Keratinocyte (primary cell): ENCODE measurements at regions not wholly inside any gene's neighbourhood (a gene's known extent, or its start where the extent isn't known, plus 50 kb on each side); places are given as distances from the start of the nearest gene placed in this dataset.

ENCODE experiments used
- EZH2 ChIP-seq: IDR thresholded peaks from one replicate; pipeline ENCODE4 v1.6.1; 2012; ENCODE audit warnings: inconsistent platforms, mild to moderate bottlenecking, low read length, moderate library complexity
- TF ChIP-seq, protein P1 (sequence below), 3 experiments: IDR thresholded peaks in 1 of 3; conservative IDR thresholded peaks in 1 of 3; optimal IDR thresholded peaks in 1 of 3; 2 replicates in 2 of 3; 3 replicates in 1 of 3; pipeline versions ENCODE3 to v1.5.1; 2011; ENCODE audit warnings: low read length in 3 of 3, mild to moderate bottlenecking in 3 of 3, moderate library complexity in 2 of 3, control low read depth in 1 of 3, inconsistent platforms in 1 of 3; ENCODE audit not compliant: insufficient read depth in 2 of 3; ENCODE audit errors: extremely low read depth in 1 of 3

DNA sequence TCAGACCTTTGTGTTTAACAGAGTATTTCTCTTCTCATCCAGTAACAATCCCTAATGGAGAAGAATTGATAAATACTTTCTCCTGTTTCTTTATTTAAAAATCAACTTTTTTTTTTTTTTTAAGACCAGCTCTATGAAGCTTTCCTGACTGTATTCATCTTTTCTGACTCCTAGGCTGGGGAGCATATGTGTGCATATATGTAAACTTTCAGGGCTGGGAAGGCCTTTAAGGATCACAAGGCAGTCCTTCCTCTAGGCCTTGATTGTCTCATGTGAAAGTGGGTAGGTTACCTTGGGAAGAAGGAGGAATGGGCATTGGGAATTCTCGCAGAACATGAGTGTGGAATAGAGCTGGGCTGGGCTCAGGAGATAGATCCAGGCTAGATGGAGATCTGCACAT lies 292.9 kb upstream of the SALL1 start:
- TF ChIP-seq, protein P1, sequence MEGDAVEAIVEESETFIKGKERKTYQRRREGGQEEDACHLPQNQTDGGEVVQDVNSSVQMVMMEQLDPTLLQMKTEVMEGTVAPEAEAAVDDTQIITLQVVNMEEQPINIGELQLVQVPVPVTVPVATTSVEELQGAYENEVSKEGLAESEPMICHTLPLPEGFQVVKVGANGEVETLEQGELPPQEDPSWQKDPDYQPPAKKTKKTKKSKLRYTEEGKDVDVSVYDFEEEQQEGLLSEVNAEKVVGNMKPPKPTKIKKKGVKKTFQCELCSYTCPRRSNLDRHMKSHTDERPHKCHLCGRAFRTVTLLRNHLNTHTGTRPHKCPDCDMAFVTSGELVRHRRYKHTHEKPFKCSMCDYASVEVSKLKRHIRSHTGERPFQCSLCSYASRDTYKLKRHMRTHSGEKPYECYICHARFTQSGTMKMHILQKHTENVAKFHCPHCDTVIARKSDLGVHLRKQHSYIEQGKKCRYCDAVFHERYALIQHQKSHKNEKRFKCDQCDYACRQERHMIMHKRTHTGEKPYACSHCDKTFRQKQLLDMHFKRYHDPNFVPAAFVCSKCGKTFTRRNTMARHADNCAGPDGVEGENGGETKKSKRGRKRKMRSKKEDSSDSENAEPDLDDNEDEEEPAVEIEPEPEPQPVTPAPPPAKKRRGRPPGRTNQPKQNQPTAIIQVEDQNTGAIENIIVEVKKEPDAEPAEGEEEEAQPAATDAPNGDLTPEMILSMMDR (optimal IDR thresholded peaks at IDR 0.05 in 1 of 3, IDR thresholded peaks at IDR 0.05 in 1 of 3, conservative IDR thresholded peaks at IDR 0.05 in 1 of 3; ENCODE audit: extremely low read depth in 1 of 3, insufficient read depth in 2 of 3, low read length in 3 of 3) = no peak
- TF ChIP-seq EZH2 = no peak
